ENCODE measurements at regions not wholly inside any gene's neighbourhood (a gene's known extent, or its start where the extent isn't known, plus 50 kb on each side); places are given as distances from the start of the nearest gene placed in this dataset.

GRCh38 chr7:106480616-106481031 lies 180.3 kb downstream of the CCDC71L start:
- DNase-seq (ENCODE audit: insufficient read length, low spot score) (no peak), FAIRE-seq (no peak)
- TF ChIP-seq CTCF (IDR thresholded peaks at IDR 0.05; ENCODE audit: insufficient read depth, missing control alignments) = no peak

GRCh38 chr7:106480161-106480579 lies 180.8 kb downstream of the CCDC71L start:
- DNase-seq (ENCODE audit: insufficient read length, low spot score) (no peak), FAIRE-seq (no peak)
- TF ChIP-seq CTCF (IDR thresholded peaks at IDR 0.05; ENCODE audit: insufficient read depth, missing control alignments) = no peak

- no peak for FAIRE-seq
- TF ChIP-seq CTCF (IDR thresholded peaks at IDR 0.05; ENCODE audit: insufficient read depth, missing control alignments) = no peak
- DNase-seq (ENCODE audit: insufficient read length, low spot score) = no peak
Observed at GRCh38 chr7:106476751-106477150, 184.2 kb downstream of the CCDC71L start.

GRCh38 chr7:106472741-106473140 lies 188.0 kb upstream of the NAMPT start:
- FAIRE-seq = no peak
- DNase-seq (ENCODE audit: insufficient read length, low spot score) = no peak
- no peak for TF ChIP-seq CTCF (IDR thresholded peaks at IDR 0.05; ENCODE audit: insufficient read depth, missing control alignments)

- FAIRE-seq = no peak
- DNase-seq (ENCODE audit: insufficient read length, low spot score) = no peak
- no peak for TF ChIP-seq CTCF (IDR thresholded peaks at IDR 0.05; ENCODE audit: insufficient read depth, missing control alignments)
Observed at GRCh38 chr7:106471686-106472440, 187.1 kb upstream of the NAMPT start.

GRCh38 chr7:106471021-106471420 lies 186.2 kb upstream of the NAMPT start:
- DNase-seq (ENCODE audit: insufficient read length, low spot score) (no peak), FAIRE-seq (no peak)
- no peak for TF ChIP-seq CTCF (IDR thresholded peaks at IDR 0.05; ENCODE audit: insufficient read depth, missing control alignments)

- no peak for FAIRE-seq
- no peak for TF ChIP-seq CTCF (IDR thresholded peaks at IDR 0.05; ENCODE audit: insufficient read depth, missing control alignments)
- no peak for DNase-seq (ENCODE audit: insufficient read length, low spot score)
Observed at GRCh38 chr7:106466867-106467266, 182.1 kb upstream of the NAMPT start.
